ENCODE measurements at regions not wholly inside any gene's neighbourhood (a gene's known extent, or its start where the extent isn't known, plus 50 kb on each side); places are given as distances from the start of the nearest gene placed in this dataset.

- Histone ChIP-seq H4K91ac (ENCODE audit: low read depth, low read length, poor library complexity) (no peak overlapping the region), H3K4me3 (ENCODE audit: low read length in 2 of 2) (no peak overlapping the region), H3K27me3 (ENCODE audit: control insufficient read depth in 3 of 3, insufficient read depth in 3 of 3, low read depth in 1 of 3, low read length in 3 of 3) (no peaks in the 10 kb centered on the region), H2BK15ac (ENCODE audit: low read length) (no peak overlapping the region), H2BK12ac (ENCODE audit: low read length) (no peak overlapping the region), H2BK5ac (ENCODE audit: low read length) (no peak overlapping the region), H3K14ac (ENCODE audit: low read length) (no peak overlapping the region), H3K4ac (ENCODE audit: low read length) (no peak overlapping the region), H3K4me2 (ENCODE audit: insufficient read depth, low read length, poor library complexity, severe bottlenecking) (no peak overlapping the region), H2AFZ (ENCODE audit: low read length) (no peak overlapping the region), H3K4me1 (ENCODE audit: control insufficient read depth in 2 of 2, insufficient read depth in 1 of 2, low read depth in 1 of 2, low read length in 2 of 2) (no peaks in the 10 kb centered on the region), H4K8ac (ENCODE audit: low read depth, low read length) (no peak overlapping the region), H3K36me3 (replicated peaks in 1 of 2; ENCODE audit: control insufficient read depth in 2 of 2, insufficient read depth in 2 of 2, low read length in 2 of 2) (no peaks in the 10 kb centered on the region), H2BK120ac (ENCODE audit: low read depth, low read length) (no peak overlapping the region), H3K9me3 (replicated peaks in 1 of 2; ENCODE audit: control insufficient read depth in 2 of 2, insufficient read depth in 1 of 2, low read depth in 1 of 2, low read length in 2 of 2) (peaks cover 0 to 2% of the 10 kb centered on the region in 2 donors), H3K23ac (ENCODE audit: low read depth, low read length, poor library complexity) (no peak overlapping the region), H3K27ac (replicated peaks; ENCODE audit: low read length) (no peak overlapping the region), H3K9ac (ENCODE audit: low read depth, low read length, poor library complexity) (no peak overlapping the region), H3K79me1 (ENCODE audit: low read depth, low read length) (no peaks in the 10 kb centered on the region), H3K18ac (ENCODE audit: low read length) (no peak overlapping the region), H2AK5ac (ENCODE audit: low read depth, low read length) (no peak overlapping the region)
- DNase-seq (ENCODE audit: low spot score) = no peak
- no CpG with 5 or more reads among the region's 2 CpGs for WGBS, 2 donors (ENCODE audit: extremely low coverage in 2 of 2, insufficient read length in 2 of 2, insufficient replicate concordance in 1 of 2)
Observed at GRCh38 chr4:131304686-131305085, 1844.4 kb upstream of the PCDH10 start.

GRCh38 chr4:131309628-131310027 lies 1839.5 kb upstream of the PCDH10 start:
- Histone ChIP-seq H3K27me3 (ENCODE audit: control insufficient read depth in 3 of 3, insufficient read depth in 3 of 3, low read depth in 1 of 3, low read length in 3 of 3) (no peaks in the 10 kb centered on the region), H3K18ac (ENCODE audit: low read length) (no peak overlapping the region), H3K9ac (ENCODE audit: low read depth, low read length, poor library complexity) (no peak overlapping the region), H3K14ac (ENCODE audit: low read length) (no peak overlapping the region), H2BK5ac (ENCODE audit: low read length) (no peak overlapping the region), H3K9me3 (replicated peaks in 1 of 2; ENCODE audit: control insufficient read depth in 2 of 2, insufficient read depth in 1 of 2, low read depth in 1 of 2, low read length in 2 of 2) (no peaks in the 10 kb centered on the region), H3K4me1 (ENCODE audit: control insufficient read depth in 2 of 2, insufficient read depth in 1 of 2, low read depth in 1 of 2, low read length in 2 of 2) (no peaks in the 10 kb centered on the region), H3K4me3 (ENCODE audit: low read length in 2 of 2) (no peak overlapping the region), H3K4ac (ENCODE audit: low read length) (no peak overlapping the region), H2AK5ac (ENCODE audit: low read depth, low read length) (no peak overlapping the region), H4K91ac (ENCODE audit: low read depth, low read length, poor library complexity) (no peak overlapping the region), H4K8ac (ENCODE audit: low read depth, low read length) (no peak overlapping the region), H2AFZ (ENCODE audit: low read length) (no peak overlapping the region), H3K27ac (replicated peaks; ENCODE audit: low read length) (no peak overlapping the region), H3K23ac (ENCODE audit: low read depth, low read length, poor library complexity) (no peak overlapping the region), H3K79me1 (ENCODE audit: low read depth, low read length) (no peaks in the 10 kb centered on the region), H3K36me3 (replicated peaks in 1 of 2; ENCODE audit: control insufficient read depth in 2 of 2, insufficient read depth in 2 of 2, low read length in 2 of 2) (no peaks in the 10 kb centered on the region), H2BK12ac (ENCODE audit: low read length) (no peak overlapping the region), H2BK15ac (ENCODE audit: low read length) (no peak overlapping the region), H2BK120ac (ENCODE audit: low read depth, low read length) (no peak overlapping the region), H3K4me2 (ENCODE audit: insufficient read depth, low read length, poor library complexity, severe bottlenecking) (no peak overlapping the region)
- no CpG with 5 or more reads among the region's 1 CpG for WGBS, 2 donors (ENCODE audit: extremely low coverage in 2 of 2, insufficient read length in 2 of 2, insufficient replicate concordance in 1 of 2)
- no peak for DNase-seq (ENCODE audit: low spot score)

DNA sequence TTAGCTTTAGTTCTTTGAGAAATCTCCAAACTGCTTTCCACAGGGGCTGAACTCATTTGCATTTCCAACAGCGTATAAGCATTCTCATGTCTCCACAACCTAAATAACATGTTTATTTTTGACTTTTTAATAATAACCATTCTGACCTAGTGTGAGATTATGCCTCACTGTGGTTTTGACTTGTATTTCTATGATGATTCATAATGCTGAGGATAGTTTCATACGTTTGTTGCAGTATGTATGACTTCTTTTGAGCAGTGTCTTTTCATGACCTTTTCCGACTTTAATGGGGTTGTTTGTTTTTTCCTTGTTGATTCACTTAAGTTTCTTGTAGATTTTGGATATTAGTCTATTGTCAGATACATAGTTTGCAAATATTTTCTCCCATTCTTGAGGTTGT lies 1833.0 kb upstream of the PCDH10 start:
- no peak for DNase-seq (ENCODE audit: low spot score)
- Histone ChIP-seq H4K8ac (ENCODE audit: low read depth, low read length) (no peak overlapping the region), H3K27ac (replicated peaks; ENCODE audit: low read length) (no peak overlapping the region), H3K27me3 (ENCODE audit: control insufficient read depth in 3 of 3, insufficient read depth in 3 of 3, low read depth in 1 of 3, low read length in 3 of 3) (no peaks in the 10 kb centered on the region), H3K4me2 (ENCODE audit: insufficient read depth, low read length, poor library complexity, severe bottlenecking) (no peak overlapping the region), H3K18ac (ENCODE audit: low read length) (no peak overlapping the region), H3K23ac (ENCODE audit: low read depth, low read length, poor library complexity) (no peak overlapping the region), H3K4ac (ENCODE audit: low read length) (no peak overlapping the region), H3K36me3 (replicated peaks in 1 of 2; ENCODE audit: control insufficient read depth in 2 of 2, insufficient read depth in 2 of 2, low read length in 2 of 2) (no peaks in the 10 kb centered on the region), H2BK15ac (ENCODE audit: low read length) (no peak overlapping the region), H3K4me3 (ENCODE audit: low read length in 2 of 2) (no peak overlapping the region), H3K9me3 (replicated peaks in 1 of 2; ENCODE audit: control insufficient read depth in 2 of 2, insufficient read depth in 1 of 2, low read depth in 1 of 2, low read length in 2 of 2) (no peaks in the 10 kb centered on the region), H2AK5ac (ENCODE audit: low read depth, low read length) (no peak overlapping the region), H3K4me1 (ENCODE audit: control insufficient read depth in 2 of 2, insufficient read depth in 1 of 2, low read depth in 1 of 2, low read length in 2 of 2) (no peaks in the 10 kb centered on the region), H2BK12ac (ENCODE audit: low read length) (no peak overlapping the region), H3K14ac (ENCODE audit: low read length) (no peak overlapping the region), H4K91ac (ENCODE audit: low read depth, low read length, poor library complexity) (no peak overlapping the region), H2BK120ac (ENCODE audit: low read depth, low read length) (no peak overlapping the region), H3K9ac (ENCODE audit: low read depth, low read length, poor library complexity) (no peak overlapping the region), H2AFZ (ENCODE audit: low read length) (no peak overlapping the region), H3K79me1 (ENCODE audit: low read depth, low read length) (no peaks in the 10 kb centered on the region), H2BK5ac (ENCODE audit: low read length) (no peak overlapping the region)
- no CpG with 5 or more reads among the region's 3 CpGs for WGBS, 2 donors (ENCODE audit: extremely low coverage in 2 of 2, insufficient read length in 2 of 2, insufficient replicate concordance in 1 of 2)

DNA sequence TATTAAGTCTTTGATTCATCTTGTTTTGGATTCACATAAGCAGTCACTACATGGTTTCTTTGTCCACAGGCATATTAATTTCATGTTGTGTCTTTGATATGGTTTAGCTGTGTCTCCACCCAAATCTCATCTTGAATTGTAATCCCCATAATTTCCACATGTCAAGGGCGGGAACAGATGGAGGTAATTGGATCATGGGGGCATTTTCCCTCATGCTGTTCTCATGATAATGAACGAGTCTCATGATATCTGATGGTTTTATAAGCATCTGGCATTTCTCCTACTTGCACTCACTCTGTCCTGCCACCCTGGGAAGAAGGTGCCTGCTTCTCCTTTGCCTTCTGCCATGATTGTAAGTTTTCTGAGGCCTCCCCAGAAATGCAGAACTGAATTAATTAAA lies 1811.2 kb upstream of the PCDH10 start:
- WGBS, 2 donors (ENCODE audit: extremely low coverage in 2 of 2, insufficient read length in 2 of 2, insufficient replicate concordance in 1 of 2) = no CpG with 5 or more reads among the region's 2 CpGs
- H3K23ac ChIP-seq (ENCODE audit: low read depth, low read length, poor library complexity) = no peak overlapping the region
- H4K8ac ChIP-seq (ENCODE audit: low read depth, low read length) = no peak overlapping the region

More for the DNA sequence above, 1811.2 kb upstream of the PCDH10 start:
- no peaks in the 10 kb centered on the region for H3K9me3 ChIP-seq (replicated peaks in 1 of 2; ENCODE audit: control insufficient read depth in 2 of 2, insufficient read depth in 1 of 2, low read depth in 1 of 2, low read length in 2 of 2)
- no peak overlapping the region for H2AK5ac ChIP-seq (ENCODE audit: low read depth, low read length)
- H2BK15ac ChIP-seq (ENCODE audit: low read length) = no peak overlapping the region
- no peak overlapping the region for H2BK5ac ChIP-seq (ENCODE audit: low read length)
- H3K18ac ChIP-seq (ENCODE audit: low read length) = no peak overlapping the region
- H3K4me1 ChIP-seq (ENCODE audit: control insufficient read depth in 2 of 2, insufficient read depth in 1 of 2, low read depth in 1 of 2, low read length in 2 of 2) = no peaks in the 10 kb centered on the region
- no peak overlapping the region for H3K4me3 ChIP-seq (ENCODE audit: low read length in 2 of 2)
- no peak overlapping the region for H2BK120ac ChIP-seq (ENCODE audit: low read depth, low read length)
- H3K14ac ChIP-seq (ENCODE audit: low read length) = no peak overlapping the region
- no peaks in the 10 kb centered on the region for H3K27me3 ChIP-seq (ENCODE audit: control insufficient read depth in 3 of 3, insufficient read depth in 3 of 3, low read depth in 1 of 3, low read length in 3 of 3)
- no peak for DNase-seq (ENCODE audit: low spot score)
- H3K4ac ChIP-seq (ENCODE audit: low read length) = no peak overlapping the region
- H2BK12ac ChIP-seq (ENCODE audit: low read length) = no peak overlapping the region
- H3K79me1 ChIP-seq (ENCODE audit: low read depth, low read length) = no peaks in the 10 kb centered on the region
- H4K91ac ChIP-seq (ENCODE audit: low read depth, low read length, poor library complexity) = no peak overlapping the region
- no peaks in the 10 kb centered on the region for H3K36me3 ChIP-seq (replicated peaks in 1 of 2; ENCODE audit: control insufficient read depth in 2 of 2, insufficient read depth in 2 of 2, low read length in 2 of 2)
- H3K4me2 ChIP-seq (ENCODE audit: insufficient read depth, low read length, poor library complexity, severe bottlenecking) = no peak overlapping the region
- no peak overlapping the region for H3K27ac ChIP-seq (replicated peaks; ENCODE audit: low read length)
- H2AFZ ChIP-seq (ENCODE audit: low read length) = no peak overlapping the region
- no peak overlapping the region for H3K9ac ChIP-seq (ENCODE audit: low read depth, low read length, poor library complexity)

All from neuronal stem cell (in vitro differentiated cells).